ENCODE measurements at regions not wholly inside any gene's neighbourhood (a gene's known extent, or its start where the extent isn't known, plus 50 kb on each side); places are given as distances from the start of the nearest gene placed in this dataset.

DNA sequence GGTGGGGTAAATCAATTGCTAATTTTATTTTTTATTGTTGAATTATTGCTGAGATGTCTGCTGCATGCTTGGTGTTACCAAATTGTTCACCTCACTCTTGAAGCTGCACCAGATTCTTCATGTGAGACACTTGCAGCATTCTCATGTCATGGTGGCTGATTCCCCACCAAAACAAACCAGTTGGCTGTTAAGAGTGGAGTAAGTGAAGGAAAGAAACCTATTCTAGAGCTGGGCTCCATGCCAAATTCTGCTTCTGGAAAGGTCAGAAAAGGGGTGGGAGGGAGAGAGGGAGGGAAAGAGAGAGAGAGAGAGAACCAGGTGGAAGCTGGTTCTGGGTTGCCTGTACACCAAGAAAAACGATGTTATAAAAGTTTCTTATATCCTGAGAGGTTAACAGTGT, 317.5 kb upstream of the THRB start:
- TF ChIP-seq POLR2A (IDR thresholded peaks at IDR 0.05; ENCODE audit: control extremely low read depth in 1 of 2, low read depth in 2 of 2, low read length in 2 of 2) (no peak), ZNF274 (IDR thresholded peaks at IDR 0.05; ENCODE audit: borderline replicate concordance, extremely low read depth, low read length) (no peak), CEBPB (IDR thresholded peaks at IDR 0.05; ENCODE audit: low read depth, low read length) (no peak), CHD1 (IDR thresholded peaks at IDR 0.05; ENCODE audit: low read depth, low read length) (no peak), KDM5A (IDR thresholded peaks at IDR 0.05; ENCODE audit: low read length) (no peak), EP300 (IDR thresholded peaks at IDR 0.05; ENCODE audit: borderline replicate concordance in 1 of 2, low read depth in 2 of 2, low read length in 2 of 2) (no peak)
- TF ChIP-seq, protein P1, sequence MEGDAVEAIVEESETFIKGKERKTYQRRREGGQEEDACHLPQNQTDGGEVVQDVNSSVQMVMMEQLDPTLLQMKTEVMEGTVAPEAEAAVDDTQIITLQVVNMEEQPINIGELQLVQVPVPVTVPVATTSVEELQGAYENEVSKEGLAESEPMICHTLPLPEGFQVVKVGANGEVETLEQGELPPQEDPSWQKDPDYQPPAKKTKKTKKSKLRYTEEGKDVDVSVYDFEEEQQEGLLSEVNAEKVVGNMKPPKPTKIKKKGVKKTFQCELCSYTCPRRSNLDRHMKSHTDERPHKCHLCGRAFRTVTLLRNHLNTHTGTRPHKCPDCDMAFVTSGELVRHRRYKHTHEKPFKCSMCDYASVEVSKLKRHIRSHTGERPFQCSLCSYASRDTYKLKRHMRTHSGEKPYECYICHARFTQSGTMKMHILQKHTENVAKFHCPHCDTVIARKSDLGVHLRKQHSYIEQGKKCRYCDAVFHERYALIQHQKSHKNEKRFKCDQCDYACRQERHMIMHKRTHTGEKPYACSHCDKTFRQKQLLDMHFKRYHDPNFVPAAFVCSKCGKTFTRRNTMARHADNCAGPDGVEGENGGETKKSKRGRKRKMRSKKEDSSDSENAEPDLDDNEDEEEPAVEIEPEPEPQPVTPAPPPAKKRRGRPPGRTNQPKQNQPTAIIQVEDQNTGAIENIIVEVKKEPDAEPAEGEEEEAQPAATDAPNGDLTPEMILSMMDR (IDR thresholded peaks at IDR 0.05; ENCODE audit: control extremely low read depth in 1 of 3, insufficient read depth in 1 of 3, low read depth in 1 of 3, low read length in 3 of 3), result no peak
- TF ChIP-seq, protein P2, sequence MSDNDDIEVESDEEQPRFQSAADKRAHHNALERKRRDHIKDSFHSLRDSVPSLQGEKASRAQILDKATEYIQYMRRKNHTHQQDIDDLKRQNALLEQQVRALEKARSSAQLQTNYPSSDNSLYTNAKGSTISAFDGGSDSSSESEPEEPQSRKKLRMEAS (IDR thresholded peaks at IDR 0.05), result no peak

Data from H1 (cell line).